HG03108 (cell line): ENCODE measurements at regions not wholly inside any gene's neighbourhood (a gene's known extent, or its start where the extent isn't known, plus 50 kb on each side); places are given as distances from the start of the nearest gene placed in this dataset.
"Not testable (repeated sequence)": the region's sequence is repeated elsewhere in the genome, so short reads cannot be mapped to it uniquely, and the experiment has no call there.

ENCODE experiments used
- ATAC-seq: cut with Tn5 transposase; IDR thresholded peaks from one replicate; pipeline ENCODE4 v1.9.1; 2021; ENCODE audit warnings: moderate library complexity; ENCODE audit not compliant: unreplicated experiment

DNA sequence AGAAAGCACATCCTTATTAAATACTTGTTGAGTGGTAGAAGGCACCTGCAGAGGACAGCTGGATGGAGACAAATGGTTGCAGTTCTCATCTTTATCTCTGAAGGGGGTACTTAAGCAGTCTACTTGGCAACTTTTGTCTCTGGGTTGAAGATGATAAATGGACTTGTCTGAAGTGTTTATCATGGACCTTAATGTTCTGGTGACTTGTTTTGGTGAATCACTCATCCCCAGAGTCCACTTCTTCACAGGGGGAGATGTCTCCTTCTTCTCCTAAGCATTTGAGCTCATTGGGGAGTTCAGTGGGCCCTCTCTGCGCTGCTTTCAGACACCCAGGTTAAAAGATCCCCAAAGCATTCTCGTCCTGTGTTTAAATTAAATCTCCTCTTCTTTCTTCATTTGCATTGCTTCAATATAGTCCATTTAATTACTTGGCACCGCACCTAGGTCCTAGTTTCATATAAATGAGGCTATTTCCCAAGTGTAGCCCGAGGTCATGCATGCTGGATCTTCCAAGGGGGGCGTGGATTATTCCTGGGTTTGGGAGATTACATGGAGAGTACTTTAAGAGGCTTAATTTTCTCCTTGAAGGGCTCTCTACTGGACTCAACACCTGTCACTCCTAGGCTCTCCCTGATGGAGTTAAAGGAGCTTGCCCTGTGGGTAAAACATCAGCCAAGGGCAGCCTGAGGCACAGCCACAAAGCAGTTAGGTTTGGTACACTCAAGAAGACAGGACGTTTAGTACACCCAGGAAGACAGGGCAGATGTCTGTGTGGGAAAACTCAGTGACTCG lies 239.3 kb upstream of the C2CD4B start:
- no peak for ATAC-seq

- no peak for ATAC-seq
These were observed 241.3 kb upstream of the C2CD4B start for GRCh38 chr15:62406305-62406891.

GRCh38 chr15:62407216-62407615 lies 242.1 kb upstream of the C2CD4B start:
- ATAC-seq = no peak

DNA sequence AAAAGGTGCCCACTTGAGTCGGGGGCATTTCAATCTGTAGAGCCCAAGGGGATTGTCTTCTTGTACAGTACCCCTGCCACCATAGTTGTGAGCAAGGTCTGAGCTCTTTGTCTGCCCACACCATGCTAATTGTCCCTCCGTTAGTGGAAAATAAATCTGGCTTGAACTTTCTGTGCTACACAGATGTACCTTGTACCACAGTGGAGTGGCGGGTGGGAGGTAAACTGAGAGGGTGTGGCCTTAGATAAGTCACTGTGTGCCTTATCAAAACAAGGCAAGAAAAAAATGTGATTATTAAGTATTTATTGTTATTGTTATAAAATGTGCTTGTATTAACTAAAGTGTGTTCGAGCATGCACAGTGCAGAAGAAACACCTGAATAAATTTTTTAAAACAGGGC lies 242.9 kb upstream of the C2CD4B start:
- no peak for ATAC-seq

DNA sequence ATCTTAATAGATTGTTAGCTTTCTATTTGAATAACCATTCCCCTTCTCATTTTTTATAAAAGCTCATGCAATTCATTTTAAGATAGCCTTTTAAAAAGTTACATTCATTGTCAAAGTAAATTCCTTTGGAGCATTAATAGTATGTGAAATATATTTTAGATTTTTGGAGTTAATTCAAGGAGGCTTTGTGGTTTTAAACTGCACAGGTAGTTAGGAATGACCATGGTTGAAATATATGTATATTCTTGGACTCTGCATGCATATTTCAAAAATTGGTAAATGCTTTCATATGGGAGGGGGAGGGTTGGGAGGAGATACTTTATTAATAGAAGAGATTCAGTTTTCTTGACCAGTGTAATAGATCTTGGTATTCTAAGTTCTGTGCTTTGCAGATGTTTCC lies 244.4 kb upstream of the C2CD4B start:
- ATAC-seq = no peak

DNA sequence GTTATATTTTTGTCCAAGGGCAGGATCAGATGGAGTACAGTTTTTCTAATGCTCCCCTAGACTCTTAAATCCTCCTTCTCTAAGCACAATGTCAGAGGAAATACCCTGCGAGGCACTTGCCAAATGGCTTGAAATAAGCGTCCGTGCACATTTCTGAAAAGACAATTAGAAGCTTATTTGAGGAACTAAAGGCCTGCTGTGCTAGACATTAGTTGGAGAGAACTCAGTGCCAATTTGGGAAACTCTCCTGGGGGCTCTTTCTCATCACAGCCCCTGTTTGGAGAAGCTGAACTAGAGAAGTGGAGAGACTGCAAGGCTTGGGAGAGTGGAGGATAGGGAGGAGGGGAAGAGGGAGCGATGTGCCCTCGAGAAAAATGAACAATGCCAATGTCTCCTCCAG lies 247.6 kb upstream of the C2CD4B start:
- ATAC-seq = no peak

DNA sequence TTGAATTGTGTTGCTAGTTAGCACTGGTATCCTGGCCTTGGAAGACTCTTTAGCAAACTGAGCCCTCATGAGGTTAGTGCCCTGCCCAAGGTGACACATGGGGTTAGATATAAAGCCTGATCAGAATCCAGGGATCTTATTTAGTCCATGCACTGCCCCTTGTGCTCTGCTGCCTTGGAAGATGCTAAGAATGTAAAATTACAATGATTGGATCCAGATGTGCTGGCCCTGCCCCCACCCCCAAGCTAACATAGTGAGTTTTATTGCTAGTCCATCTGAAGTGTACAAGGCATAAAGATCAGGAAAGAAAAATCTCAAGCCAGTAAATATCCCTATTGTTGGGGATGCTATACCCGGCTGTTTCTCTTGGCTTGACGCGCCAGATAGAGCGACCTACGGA lies 248.1 kb upstream of the C2CD4B start:
- ATAC-seq = no peak

GRCh38 chr15:62413786-62414185 lies 248.7 kb upstream of the C2CD4B start:
- no peak for ATAC-seq

DNA sequence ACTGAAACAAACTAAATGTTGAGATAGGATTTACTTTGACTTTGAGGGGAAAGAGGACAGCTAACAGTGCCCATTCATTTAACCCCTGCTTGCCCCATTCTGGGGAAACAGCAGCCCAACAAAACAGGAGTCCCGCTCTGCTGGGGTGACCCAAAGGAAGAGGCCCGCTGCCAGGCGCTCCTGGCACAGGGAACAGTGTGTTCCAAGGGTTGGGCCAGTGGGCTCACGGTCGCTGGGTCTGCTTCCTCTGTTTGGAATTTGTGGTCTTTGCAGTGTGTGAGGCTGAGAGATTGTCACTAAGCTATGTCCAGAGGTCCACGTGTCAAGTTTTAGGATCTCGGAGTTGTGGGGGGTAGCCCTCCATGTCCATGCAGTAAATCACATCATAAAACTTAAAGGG lies 250.4 kb upstream of the C2CD4B start:
- ATAC-seq = no peak

DNA sequence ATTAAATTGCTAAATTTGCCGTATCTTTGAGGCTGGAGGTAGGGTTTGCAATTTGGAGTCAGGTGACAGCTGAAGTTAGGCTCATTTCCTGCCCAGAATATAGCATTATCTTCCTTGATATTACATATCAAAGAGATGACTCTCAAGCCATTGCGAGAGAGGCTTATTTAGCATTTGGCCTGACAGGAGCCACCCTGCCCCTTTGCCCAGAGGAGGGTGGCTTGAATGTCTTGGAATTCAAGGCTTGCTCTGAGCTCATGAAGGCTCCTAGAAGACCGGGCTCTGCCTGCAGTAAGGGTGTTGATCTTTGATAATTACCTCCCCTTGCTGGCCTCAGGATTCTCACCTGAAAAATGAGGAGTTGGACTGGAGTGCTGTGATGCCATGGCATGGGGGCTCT lies 251.4 kb upstream of the C2CD4B start:
- no peak for ATAC-seq

GRCh38 chr15:62417439-62417838 lies 252.4 kb upstream of the C2CD4B start:
- ATAC-seq = no peak

GRCh38 chr15:62418496-62418895 lies 253.4 kb upstream of the C2CD4B start:
- not testable (repeated sequence) for ATAC-seq

GRCh38 chr15:62419192-62419591 lies 254.1 kb upstream of the C2CD4B start:
- no peak for ATAC-seq

DNA sequence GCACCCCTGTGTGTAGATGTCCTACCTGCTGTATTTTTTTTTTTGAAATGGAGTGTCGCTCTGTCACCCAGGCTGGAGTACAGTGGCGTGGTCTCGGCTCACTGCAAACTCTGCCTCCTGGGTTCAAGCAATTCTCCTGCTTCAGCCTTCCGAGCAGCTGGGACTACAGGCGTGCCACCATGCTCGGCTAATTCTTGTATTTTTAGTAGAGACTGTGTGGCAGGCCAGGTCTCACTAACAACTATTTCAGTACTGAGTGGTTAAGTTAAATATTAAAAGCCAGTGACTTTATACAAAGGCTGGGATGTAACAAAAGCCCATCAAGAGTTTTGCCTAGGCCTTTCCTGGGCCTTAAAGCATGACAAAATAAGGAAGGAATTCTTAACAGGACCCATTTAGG lies 255.3 kb upstream of the C2CD4B start:
- ATAC-seq = not testable (repeated sequence)

GRCh38 chr15:62421289-62421688 lies 256.2 kb upstream of the C2CD4B start:
- ATAC-seq = no peak

- no peak for ATAC-seq
These were observed 261.4 kb upstream of the C2CD4B start for GRCh38 chr15:62426387-62426956.

DNA sequence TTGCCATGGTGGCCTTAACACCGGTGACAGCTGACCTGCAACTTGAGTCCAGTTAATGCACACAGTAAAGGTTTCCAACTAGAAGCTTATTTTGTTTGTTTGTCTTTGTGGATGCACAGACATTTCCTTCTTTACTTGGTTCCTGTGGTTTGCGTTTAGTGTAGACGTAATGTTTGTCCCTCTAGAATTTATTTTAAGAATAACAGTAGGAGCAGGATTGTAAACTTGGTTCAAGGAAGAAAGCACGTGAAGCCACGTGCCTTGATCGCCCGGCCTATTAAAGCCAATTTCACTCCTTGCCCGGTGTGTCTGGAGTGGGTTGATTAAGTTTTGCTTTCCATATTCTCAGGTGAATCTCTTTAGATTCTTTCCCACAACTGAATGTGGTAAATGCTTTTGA lies 263.2 kb upstream of the C2CD4B start:
- ATAC-seq = no peak

GRCh38 chr15:62428851-62429598 lies 263.9 kb upstream of the C2CD4B start:
- no peak for ATAC-seq

- ATAC-seq = no peak
These were observed 265.0 kb upstream of the C2CD4B start for GRCh38 chr15:62430056-62430455.

GRCh38 chr15:62430552-62430951 lies 265.5 kb upstream of the C2CD4B start:
- no peak for ATAC-seq

- no peak for ATAC-seq
These were observed 266.1 kb upstream of the C2CD4B start for GRCh38 chr15:62431008-62431797.
